ENCODE measurements at regions not wholly inside any gene's neighbourhood (a gene's known extent, or its start where the extent isn't known, plus 50 kb on each side); places are given as distances from the start of the nearest gene placed in this dataset.

DNA sequence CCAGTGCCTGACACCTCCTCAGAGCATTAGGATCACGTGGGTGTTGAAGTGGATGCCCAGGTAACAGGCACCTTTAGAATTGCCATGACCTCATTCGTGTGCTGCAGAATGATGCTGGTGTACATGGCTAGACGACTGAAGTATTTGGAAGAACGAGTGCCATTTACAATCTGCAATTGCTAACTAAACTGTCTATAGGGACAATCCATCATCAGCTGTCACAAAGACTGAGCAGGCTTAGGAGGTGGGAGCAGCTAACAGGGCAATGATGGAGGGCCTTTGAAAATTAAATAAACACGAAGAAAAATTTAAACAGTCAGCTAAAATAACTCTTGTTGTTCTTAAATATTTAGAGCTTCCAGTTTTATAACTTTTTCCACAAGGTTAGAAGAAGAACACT, 375.8 kb downstream of the GADD45G start:
- DNase-seq: no peak

DNA sequence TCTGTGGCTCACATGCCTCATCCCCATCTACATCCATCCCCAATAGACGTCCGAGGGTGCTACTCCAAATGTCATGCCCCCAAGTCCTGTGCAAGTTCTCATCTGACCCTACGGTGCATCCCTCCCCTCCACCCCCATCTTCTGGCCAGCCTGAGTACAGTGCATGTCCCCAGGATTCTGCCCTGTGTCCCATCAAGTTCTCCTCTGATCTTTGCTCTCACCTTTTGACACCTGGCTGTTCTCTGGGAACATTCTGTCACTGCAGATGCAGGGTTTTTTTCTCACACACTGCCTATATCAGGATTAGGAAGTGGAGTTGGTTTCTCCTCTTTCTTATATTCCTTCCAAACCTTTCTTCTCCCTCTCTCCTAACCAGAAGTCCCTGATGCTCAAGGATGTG, 377.2 kb downstream of the GADD45G start:
- DNase-seq: no peak

DNA sequence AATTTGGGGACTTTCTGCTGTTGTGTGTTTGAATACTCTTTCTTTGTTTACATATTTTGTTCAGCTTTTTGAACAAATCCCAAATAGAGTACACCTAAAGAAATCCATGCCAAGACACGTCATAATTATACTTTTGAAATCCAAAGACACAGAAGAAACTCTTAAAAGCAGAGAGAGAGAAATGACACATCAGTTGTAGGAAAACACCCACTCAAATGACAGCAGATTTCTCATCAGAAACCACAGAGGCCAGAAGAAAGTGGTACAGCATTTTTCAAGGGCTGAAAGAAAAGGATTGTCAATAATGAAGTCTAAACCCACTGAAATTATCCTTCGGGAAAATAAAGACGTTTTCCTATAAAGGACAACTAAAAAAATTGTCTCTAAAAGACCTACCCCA, 378.6 kb downstream of the GADD45G start:
- DNase-seq: no peak

DNA sequence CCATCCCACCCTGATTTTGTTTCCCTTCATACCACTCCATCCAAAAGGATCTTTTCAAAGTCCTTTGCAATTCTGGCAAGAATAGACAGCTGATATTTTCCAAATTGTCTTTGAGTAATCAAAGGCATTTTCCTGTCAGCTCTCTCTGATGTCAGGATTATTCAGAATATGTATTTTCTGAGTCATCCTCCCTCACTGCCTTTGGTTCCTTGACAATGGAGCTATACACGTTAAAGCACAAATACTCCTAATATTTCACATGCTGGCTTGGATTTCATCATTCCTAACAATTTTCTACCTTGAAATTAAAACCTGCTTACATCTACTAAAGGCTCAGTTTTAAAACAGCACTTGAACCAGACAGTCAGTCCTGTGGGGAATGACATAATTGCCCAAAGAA, 379.4 kb downstream of the GADD45G start:
- DNase-seq: no peak

DNA sequence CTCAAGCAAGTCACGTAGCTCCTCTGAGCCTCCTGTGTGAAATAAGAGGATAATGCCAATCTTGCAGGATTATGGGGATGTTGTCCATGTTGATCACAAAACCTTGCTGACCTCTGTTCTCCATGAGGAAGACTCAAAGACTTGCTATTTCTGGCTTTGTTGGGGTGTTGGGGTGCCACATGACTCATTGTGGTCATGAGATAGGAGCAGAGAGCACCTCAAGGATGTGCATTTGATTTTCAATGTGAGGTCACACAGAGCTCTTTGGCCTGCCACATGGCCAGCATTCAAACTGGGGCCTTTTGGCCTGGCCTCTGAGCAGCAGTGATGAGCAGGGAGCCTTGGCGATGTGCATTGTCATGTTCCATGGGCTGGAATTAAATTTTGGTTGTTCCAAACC, 380.3 kb downstream of the GADD45G start:
- DNase-seq: no peak

DNA sequence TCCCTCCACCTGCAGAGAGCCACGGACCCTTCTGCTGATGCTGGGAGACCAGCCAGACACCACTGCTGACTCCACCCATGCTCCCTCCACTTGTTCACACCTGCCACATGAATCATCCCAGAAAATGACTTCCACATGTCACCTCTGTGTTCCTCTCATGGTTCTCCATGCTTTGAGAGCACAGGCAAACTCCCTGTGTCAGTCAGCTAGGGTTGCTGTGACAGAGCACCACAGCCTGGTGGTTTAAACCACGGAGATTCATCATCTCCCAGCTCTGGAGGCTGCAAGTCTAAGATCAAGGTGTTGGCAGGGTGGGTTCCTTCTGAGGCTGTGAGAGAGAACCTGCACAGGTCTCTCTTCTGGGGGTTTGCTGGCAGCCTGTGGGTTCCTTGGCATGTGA, 381.4 kb downstream of the GADD45G start:
- DNase-seq: no peak

DNA sequence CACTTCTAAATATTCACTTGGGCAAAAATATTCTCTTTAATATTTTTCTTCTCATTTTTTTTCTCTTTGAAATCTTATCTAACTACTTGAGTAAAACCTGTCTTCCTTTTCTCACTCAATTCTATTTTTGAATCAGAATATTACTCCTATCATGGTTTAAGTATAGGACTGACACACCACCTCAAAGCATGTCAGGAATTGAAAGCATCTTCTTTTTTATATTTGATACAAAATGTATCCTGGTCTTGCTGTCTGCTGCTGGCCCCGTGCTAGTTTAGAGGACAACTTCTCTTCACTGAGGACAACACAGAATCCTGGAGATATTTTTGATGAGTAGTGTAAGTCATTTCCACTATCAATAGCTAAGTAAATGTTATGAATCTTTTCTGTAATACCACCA, 383.6 kb downstream of the GADD45G start:
- DNase-seq: no peak

DNA sequence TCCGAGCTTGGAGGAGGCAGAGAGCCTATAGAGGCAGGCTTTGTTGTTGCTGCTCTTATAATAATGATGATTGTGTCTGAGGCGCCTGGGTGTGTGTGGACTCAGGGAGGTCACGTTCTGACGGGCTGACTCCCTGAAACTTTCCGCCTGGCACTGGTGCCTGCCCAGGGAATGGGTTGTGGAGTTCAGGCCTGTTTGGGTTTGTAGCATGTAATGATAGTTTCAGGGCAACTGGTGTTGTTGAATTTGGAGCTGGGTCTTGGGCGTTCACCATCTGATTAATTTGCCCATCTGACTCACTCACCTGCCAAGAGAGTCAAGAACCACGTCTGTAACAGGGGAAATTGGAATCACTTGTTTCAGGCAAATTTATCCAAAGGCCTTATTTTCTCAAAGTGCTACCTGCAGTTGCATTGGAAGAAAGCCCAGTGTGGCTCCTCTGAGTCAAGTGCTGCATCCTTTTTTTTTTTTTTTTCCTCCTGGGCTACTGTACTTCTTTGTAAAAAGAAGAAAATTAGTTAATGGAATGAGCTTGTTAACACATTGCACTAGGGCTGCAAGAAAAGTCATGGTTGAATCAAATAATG, 386.5 kb downstream of the GADD45G start:
- no peak for DNase-seq

DNA sequence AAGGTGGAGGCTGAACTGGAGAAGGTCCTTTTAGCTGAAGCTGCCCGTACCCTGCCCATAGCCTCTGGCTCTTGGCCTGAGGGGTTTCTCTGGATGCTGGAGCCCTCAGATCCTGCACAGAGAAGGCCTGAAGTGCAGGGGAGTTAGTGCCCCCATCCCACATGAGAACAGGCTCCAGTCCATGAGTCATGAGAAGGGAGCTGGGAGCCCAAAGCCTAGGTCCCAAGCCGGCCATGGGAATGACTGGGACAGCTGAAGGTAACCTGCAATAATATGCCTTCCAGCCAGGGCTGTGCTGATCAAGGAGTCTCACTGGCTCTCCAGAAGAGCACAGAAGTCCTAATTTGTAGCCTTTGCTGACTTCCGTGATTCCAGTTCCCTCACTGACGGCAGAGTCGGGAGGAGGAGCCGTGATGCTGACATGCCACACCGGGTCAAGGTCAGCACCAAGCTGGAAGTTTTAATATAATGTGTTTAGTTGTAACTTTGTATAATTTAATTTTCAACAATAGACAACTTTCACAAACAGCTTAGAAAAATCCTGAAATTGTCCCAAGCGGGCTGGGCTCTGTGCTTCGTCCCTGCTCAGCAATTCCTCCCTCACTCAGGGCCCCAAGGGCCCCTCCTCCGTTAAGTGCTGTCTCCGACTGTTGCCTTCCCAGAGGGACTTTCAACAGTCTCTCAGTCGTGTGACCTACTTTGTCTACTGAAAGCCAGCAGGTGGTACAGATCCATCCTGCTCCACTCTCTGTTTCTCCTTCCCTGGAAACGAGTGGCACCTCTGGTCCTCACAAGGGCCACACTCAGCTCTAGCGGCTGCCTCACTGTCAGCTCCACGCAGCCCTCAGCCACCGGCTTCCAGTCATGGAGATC, 387.8 kb downstream of the GADD45G start:
- DNase-seq: no peak

DNA sequence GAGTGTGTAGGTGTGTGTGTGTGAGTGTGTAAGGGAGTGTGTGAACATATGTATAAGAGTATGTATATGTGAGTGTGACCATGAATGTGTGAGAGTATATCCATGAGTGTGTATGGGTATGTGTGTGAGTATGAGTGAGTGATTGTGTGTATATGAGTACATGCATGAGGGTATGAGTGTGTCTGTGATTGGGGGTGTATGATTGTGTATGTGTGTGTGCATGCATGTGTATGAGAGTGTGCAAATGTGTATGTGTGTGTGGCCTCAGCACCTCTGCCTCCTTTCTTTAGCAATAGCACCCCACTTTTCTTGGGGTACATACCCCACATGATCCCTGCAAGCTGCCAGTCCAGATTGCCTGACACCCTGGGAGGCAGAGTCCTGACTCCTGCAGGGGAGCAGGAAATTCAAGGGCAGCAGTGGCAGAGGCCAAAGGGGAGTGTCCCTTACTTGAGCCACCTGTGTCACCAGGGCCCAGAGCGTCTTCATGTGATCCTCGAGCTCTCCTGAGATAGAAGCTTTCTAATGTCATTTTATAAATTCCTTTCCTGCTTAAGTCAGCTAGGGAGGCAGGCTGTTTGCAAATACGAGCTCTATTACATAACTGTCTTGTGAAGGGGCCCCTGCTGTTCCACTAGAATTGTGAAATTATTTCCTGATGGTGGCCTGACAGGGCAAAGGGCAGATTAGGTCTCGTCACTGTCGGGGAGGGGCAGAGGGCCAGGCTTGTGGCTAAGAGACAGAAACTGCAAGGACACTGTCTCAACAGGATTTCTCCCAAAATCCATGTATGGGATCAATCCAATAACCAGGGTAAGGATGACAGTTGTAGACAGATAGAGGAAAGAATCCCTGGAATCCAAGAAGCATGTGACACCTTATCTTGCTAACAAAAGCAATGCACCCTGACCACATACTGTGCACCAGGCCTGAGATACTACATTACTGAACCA, 389.1 kb downstream of the GADD45G start:
- no peak for DNase-seq

DNA sequence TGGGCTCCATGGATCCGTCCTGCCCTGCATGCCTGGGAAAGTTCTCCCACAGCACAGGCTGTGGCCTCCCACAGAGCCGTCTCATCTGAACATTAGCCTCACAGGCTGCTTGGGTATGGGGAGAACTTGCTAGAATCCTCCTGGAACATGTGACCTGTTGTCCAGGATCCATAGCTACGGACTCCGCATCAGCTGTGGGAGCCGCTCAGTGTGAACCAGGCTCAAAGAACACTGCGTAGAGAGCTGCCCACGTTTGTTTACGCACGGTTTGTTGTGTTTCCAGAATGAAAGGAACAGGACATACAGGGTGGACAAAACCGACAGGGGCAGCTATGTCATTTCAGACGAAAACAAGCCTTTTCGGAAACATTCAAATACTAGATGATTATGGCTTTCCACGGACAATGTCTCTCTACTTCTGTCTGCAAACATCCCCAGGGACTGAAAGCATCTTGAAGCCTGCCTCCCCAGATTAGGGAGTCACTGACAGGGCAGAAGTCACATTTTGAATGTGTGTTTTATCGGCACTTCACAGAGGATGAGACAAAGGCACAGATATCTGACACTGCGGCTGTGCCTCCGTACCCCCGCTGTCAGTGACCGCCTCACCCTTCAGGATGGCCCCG, 390.3 kb downstream of the GADD45G start:
- no peak for DNase-seq

DNA sequence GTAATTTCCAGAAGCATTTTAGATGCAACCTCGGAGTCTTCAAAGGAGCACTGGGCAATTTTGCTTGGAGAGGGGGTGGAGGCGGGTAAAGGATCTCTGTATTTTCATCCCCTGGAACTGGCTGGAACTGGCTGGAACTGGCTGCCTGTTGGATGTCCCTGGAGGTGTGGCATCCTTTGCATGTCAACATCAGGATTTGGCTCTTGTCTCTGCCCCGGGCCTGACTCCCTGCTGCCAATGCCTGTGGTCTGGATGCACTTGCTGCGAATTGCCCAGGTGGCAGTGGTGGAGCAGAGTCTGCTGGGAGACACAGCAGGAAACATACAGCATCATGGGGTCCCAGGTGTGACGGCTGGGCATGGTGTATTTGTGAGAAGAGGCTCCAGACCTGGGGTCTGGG, 391.3 kb downstream of the GADD45G start:
- no peak for DNase-seq

DNA sequence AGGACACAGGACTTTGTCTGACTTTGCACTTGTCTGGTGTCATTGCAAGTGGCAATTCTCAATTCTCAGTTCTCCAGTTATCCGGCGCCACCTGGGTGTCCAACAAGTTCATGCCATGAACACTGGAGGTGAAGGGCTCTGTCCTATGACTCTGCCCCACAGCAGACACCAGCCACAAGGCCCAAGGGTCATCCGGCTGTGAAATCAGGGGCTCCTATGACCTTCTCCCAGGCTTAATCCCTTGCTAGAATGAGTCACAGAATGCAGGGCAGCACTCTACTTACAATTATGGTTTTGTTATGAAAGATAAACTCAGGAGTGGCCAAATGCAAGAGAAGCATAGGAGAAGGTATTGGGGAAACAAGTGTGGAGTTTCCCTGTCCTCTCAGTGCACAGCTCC, 392.0 kb downstream of the GADD45G start:
- DNase-seq: no peak

DNA sequence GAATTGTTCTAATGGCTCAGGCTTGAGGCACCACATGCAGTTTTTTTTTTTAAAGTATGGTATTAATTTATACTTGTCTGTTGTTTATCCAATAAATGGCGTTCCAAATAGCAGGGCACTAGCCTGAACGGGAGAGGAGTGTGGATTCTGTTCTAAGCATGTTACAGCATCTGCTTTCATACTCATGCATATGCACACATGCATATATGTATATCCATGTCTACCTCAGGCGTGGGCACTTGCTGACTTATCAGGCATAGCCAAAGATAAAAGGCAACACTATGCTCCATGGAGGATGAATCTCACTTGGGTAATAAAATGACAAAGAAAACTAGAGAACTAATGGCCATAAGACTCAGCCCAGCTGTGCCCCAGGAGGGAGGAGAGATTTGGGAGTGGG, 393.8 kb downstream of the GADD45G start:
- no peak for DNase-seq

DNA sequence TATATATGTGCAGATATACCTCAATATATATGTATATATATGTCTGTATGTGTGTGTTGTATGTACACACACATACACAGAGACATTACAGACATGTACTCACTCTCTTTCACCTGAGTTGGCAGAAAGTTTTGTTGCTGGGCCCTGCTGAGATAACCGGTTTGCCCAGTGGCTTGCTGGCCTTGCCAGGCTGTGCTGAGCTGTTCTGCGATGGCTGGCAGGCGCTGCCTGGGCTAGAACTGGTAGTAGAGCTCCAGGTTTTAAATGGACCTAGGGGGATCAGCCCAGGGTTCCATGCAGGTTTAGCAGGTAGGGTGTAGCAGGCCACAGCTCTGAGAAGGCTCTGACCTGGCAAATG, 394.3 kb downstream of the GADD45G start:
- no peak for DNase-seq

DNA sequence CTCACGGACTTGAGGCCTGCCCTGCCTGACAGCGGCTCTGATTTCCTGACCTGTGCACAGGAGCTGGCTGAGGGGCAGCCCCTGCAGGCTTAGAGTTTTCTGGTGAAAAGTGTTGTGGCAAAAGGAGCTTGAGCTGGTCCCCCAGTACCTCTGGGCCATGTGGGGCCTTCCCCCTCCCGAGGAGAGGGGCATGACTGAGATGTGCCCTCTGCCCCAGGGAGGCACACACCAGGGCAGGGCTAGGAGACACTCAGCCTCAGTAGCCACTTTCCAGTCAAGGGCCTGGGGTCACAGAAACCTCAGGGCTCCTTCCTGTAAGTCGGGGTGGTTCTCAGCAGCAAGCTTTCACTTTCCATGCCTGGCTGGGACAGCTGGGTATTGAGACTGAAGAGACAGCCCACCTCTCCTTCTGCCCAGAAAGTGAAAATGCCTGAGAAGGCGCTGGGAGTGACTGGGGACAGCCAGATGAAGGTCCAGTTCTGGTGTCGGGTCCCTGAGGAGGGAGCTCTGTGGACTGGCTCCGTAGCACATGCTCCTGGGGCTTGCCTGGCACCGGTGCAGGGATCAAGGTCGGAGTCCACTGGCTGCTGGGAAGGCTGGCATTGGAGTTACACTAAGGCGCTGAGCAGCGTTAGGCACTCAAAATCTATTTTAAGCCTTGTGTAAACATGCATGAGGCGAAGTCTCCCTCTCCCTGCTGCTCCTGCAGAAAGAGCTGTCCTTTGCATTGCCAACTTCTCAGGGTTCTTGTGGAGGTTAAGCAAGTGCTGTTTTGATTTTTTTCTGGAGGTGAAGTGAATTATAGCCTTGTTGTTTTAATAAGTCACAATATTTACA, 394.9 kb downstream of the GADD45G start:
- DNase-seq: peak; percentile 82

DNA sequence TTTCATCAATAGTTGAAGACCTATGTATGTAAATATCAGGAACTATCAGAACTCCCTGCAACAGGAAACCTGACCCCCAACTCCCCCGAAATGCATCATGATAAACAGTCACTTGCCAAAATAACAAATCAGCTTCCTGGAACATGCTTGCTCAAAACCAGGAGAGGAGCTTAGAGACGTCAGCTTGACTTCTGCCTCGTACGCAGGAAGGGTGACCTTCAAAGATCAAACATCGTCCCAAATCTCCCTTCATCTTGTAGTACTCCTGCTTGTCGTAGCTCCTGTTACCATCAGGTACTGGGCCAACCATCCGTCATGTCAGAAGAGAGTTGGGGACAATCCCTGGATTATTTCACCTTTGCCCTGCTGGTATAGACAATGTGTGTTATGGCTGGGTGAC, 396.1 kb downstream of the GADD45G start:
- no peak for DNase-seq

DNA sequence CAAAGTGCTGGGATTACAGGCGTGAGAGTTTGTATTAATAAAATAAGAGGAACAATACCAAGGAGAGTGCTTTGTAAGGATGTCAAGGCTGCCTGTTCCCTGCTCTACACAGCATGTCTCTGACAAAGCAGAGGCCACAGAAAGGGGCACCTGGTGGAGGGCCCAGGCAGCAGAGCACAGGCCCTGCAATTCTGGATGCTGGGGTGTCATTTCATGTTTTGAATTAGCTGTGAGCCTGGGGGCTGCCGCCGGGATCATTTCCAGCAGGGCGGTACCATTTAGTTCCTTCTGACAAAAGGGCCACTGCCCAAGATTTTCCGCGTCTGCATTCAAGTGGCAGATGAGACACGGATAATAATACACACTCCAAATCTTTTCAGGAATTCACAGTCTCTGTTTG, 396.9 kb downstream of the GADD45G start:
- DNase-seq: no peak

DNA sequence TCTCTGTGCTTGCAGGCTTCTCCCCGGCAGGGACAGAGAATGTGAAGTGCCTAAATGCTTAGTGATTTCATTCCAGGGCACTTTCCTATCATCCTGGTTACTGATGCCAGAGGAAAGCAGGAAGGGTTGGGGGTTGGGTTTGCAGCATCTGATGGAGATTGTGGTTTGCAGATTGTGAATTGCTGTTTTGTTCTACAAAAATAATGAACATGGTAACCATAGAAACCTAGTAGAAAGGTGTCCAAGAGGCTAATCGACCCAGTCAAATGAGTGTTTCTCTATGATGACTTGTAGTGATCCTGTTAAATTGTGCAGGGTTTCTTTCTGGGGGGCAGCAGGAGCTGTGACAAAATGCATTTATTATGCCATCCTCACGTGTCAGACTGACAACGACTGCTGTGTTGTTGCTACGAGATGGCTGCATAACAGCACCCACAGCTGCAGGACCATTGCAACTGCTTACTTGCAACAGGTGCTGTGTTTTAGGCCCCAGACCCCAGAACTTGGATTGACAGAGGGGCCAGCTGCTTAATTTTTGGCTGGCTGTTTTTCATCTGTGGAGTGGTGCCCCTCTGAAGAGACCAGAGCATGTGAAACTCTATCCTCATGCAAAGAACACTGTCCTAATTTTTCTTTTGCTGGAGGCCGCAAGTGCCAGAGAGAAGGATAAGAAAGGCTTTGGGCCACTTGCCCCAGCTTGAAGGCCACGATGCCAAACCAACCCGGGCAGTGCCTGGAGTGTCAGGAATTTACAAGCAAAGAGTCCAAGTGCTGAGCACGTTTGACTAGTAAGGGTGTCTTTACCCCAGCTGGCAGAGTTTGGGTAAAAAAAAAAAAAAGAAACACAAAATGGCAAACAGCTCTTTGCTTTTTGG, 397.8 kb downstream of the GADD45G start:
- DNase-seq: no peak

DNA sequence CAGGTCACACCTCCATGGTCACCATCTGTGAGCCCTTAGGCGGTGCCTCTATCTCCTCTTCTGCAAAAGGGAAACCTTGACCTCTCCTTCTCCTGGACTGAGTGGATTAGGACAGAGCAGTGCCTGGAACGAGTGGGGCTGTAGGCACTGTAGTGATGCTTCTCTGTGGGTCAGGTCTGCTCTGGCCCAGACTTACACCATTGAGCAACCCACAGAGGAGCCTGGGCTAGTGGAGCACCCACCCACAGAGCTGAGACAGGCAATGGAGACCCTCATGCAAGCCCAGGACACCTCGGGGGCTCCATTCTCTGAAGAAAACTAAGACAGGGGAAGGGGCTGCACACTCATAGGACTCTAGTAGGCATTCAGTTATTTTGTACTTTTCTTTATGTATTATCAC, 400.6 kb downstream of the GADD45G start:
- DNase-seq: no peak

Data from activated effector memory CD4-positive, alpha-beta T cell treated with anti-CD3 and anti-CD28 coated beads, Interleukin-2, amount 50 U/mL, for 16 hours (primary cell).